Suprapubic skin (tissue), 4 donors: ENCODE measurements at regions not wholly inside any gene's neighbourhood (a gene's known extent, or its start where the extent isn't known, plus 50 kb on each side); places are given as distances from the start of the nearest gene placed in this dataset.

Source experiments
- DNase-seq, 2 donors: peaks; one replicate each; pipeline ENCODE4 v3.0.0-alpha.2; 2019; ENCODE audit warnings: low spot score in 2 of 2
- H3K27ac ChIP-seq: fragments of 200-600 bp; sonication (generic); one replicate; pipeline ENCODE4 v1.5.1; 2019
- H3K27me3 ChIP-seq: fragments of 200-600 bp; sonication (generic); one replicate; pipeline ENCODE4 v1.5.1; 2019
- H3K36me3 ChIP-seq: fragments of 200-600 bp; sonication (generic); one replicate; pipeline ENCODE4 v1.5.1; 2019
- H3K4me1 ChIP-seq: fragments of 200-600 bp; sonication (generic); one replicate; pipeline ENCODE4 v1.5.1; 2019
- H3K4me3 ChIP-seq: fragments of 200-600 bp; sonication (generic); one replicate; pipeline ENCODE4 v1.5.1; 2019; ENCODE audit warnings: mild to moderate bottlenecking
- H3K9me3 ChIP-seq: fragments of 200-600 bp; sonication (generic); one replicate; pipeline ENCODE4 v1.5.1; 2019
- EP300 ChIP-seq: sonication (generic); formaldehyde crosslinking; IDR thresholded peaks from one replicate; pipeline ENCODE4 v1.6.1; 2017; ENCODE audit warnings: antibody characterized with exemption
- POLR2A ChIP-seq, 2 donors: fragments of 450-650 bp; IDR thresholded peaks; one replicate each; pipeline ENCODE4 v1.6.1; 2017; ENCODE audit warnings: antibody characterized with exemption in 2 of 2, mild to moderate bottlenecking in 2 of 2, moderate library complexity in 2 of 2
- POLR2AphosphoS5 ChIP-seq, 3 donors: sonication (generic); formaldehyde crosslinking; IDR thresholded peaks; one replicate each; pipeline ENCODE4 v1.6.1; 2017; ENCODE audit warnings: antibody characterized with exemption in 3 of 3
- WGBS: methylation state at CpG from one replicate; pipeline ENCODE4 v1.1.5; 2018; 5-methylcytosine and 5-hydroxymethylcytosine counted together
- TF ChIP-seq, protein P1 (sequence below), 2 donors: fragments of 200-600 bp in 1 of 2; fragments of 450-650 bp in 1 of 2; sonication (generic) in 1 of 2; IDR thresholded peaks; one replicate each; pipeline ENCODE4 v1.5.1; 2016 to 2019; ENCODE audit warnings: antibody characterized with exemption in 2 of 2, mild to moderate bottlenecking in 1 of 2, moderate library complexity in 1 of 2

DNA sequence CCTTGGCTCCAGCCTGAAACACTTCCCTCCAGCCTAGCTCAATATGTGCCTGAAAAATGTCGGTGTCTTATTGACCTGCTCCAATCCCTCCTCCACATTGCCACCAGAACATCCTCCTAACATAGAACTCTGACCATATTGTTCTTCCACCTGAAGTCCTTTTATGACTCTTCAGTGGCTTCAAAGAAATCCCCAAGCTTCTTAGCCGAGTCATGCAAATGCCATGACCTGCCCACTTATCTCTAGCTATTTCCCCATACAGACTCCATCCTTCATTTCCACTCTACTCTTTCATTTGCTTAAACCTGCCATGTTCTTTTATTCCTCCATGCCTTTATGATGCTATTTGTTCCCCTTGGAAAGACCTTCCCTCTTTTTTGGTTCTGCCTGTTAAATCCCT, 568.6 kb downstream of the ETNK1 start:
- Histone ChIP-seq H3K36me3 (no peaks in the 10 kb centered on the region), H3K27ac (no peak overlapping the region), H3K4me1 (no peaks in the 10 kb centered on the region), H3K27me3 (no peaks in the 10 kb centered on the region), H3K4me3 (no peak overlapping the region), H3K9me3 (no peaks in the 10 kb centered on the region)
- TF ChIP-seq EP300 (no peak), POLR2AphosphoS5 (IDR thresholded peaks at IDR 0.05) (no peak), POLR2A (IDR thresholded peaks at IDR 0.05) (no peak)
- no peak for DNase-seq
- 91% methylated on average over 2 of the region's 2 CpGs for WGBS

DNA sequence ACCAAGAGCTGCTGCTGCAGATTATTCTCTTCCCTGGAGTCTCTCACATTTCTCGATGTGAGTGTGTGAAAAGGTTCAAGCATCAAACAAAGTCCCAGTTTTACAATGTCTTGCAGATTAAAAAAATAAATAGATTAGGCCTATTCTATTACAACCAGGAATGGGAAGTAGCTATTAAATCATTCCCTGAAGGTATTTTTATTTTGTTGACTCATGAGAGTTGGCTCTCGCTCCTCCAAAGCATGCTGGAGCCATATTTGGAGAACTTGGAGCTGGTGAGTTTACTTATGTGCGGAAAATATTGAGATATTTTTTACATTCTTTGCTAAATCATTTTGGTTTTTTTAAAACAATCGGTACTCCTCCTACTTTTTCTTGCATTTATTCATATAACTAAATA, 572.3 kb downstream of the ETNK1 start:
- Histone ChIP-seq H3K27ac (no peak overlapping the region), H3K4me1 (no peaks in the 10 kb centered on the region), H3K4me3 (no peak overlapping the region), H3K9me3 (no peaks in the 10 kb centered on the region), H3K36me3 (no peaks in the 10 kb centered on the region), H3K27me3 (no peaks in the 10 kb centered on the region)
- 59% methylated on average over 4 of the region's 4 CpGs for WGBS
- no peak for DNase-seq
- TF ChIP-seq POLR2AphosphoS5 (IDR thresholded peaks at IDR 0.05) (no peak), POLR2A (IDR thresholded peaks at IDR 0.05) (no peak), EP300 (no peak)
- TF ChIP-seq, protein P1, sequence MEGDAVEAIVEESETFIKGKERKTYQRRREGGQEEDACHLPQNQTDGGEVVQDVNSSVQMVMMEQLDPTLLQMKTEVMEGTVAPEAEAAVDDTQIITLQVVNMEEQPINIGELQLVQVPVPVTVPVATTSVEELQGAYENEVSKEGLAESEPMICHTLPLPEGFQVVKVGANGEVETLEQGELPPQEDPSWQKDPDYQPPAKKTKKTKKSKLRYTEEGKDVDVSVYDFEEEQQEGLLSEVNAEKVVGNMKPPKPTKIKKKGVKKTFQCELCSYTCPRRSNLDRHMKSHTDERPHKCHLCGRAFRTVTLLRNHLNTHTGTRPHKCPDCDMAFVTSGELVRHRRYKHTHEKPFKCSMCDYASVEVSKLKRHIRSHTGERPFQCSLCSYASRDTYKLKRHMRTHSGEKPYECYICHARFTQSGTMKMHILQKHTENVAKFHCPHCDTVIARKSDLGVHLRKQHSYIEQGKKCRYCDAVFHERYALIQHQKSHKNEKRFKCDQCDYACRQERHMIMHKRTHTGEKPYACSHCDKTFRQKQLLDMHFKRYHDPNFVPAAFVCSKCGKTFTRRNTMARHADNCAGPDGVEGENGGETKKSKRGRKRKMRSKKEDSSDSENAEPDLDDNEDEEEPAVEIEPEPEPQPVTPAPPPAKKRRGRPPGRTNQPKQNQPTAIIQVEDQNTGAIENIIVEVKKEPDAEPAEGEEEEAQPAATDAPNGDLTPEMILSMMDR (IDR thresholded peaks at IDR 0.05) = no peak

DNA sequence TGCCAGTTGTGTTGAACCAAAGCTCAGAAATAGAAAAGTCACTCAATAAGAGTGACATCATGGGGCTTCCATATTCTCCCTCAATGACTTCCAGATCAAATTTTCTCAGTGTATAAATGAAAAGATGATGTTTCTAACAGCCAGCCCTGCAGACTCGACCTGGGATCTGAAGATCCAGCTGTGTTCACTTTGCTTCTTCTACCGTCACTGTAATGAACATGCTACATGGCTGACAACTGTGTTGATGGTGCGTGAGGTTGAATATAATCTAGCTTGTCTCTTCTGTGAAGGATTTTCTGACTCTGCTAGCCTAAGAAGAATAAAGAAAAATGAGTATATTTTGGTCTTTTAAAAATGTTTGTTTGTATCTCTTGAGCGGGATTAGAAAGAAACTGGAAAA, 577.8 kb downstream of the ETNK1 start:
- TF ChIP-seq POLR2AphosphoS5 (IDR thresholded peaks at IDR 0.05) (no peak), POLR2A (IDR thresholded peaks at IDR 0.05) (no peak), EP300 (no peak)
- TF ChIP-seq, protein P1 (IDR thresholded peaks at IDR 0.05) = no peak
- no peaks in the 10 kb centered on the region for H3K4me1 ChIP-seq
- 66% methylated on average over 4 of the region's 4 CpGs for WGBS
- H3K4me3 ChIP-seq = no peak overlapping the region
- DNase-seq = no peak
- H3K27me3 ChIP-seq = no peaks in the 10 kb centered on the region
- H3K27ac ChIP-seq = no peak overlapping the region
- H3K9me3 ChIP-seq = no peaks in the 10 kb centered on the region
- no peaks in the 10 kb centered on the region for H3K36me3 ChIP-seq

DNA sequence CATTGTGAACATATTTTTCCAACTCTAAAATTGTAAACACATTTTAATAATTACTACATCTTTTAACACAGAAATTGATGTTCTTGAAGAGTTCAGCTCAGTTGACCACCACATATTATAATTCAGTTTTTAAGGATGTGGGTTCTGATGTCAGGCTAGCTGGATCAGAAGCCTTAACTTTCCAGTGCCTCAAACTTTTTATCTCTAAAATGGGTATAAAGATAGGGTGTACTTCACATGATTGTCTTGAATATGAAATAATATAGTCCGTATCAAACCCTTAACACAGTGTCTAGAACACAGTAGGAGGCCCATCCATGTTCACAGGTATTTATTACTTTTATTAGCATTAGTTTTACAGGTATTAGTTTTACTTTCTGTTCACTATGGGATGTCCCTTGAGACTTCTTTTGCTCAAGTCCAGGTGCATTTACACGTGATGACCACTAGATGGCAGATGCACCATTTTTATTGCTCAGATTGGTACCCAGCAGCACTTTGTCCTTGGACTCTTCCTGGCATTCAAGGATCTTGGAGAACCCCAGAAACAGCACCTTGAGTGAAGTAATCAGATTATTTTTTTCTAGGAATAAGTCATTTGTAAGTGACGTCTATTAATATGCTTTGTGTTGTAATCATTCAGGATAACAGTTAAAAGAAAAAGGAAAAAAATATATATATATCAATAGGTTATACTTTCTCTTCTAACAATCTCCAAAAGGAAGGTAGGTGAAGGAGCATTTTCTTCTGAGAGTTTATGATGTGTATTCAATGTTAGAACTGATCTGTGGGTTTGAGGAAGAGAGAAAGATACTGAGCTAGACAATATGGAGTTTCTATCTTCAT, 580.2 kb downstream of the ETNK1 start:
- H3K4me1 ChIP-seq = no peaks in the 10 kb centered on the region
- 22% methylated on average over 3 of the region's 3 CpGs for WGBS
- no peaks in the 10 kb centered on the region for H3K27me3 ChIP-seq
- DNase-seq = no peak
- no peaks in the 10 kb centered on the region for H3K9me3 ChIP-seq
- TF ChIP-seq EP300 (no peak), POLR2AphosphoS5 (IDR thresholded peaks at IDR 0.05) (no peak)
- TF ChIP-seq, protein P1 (IDR thresholded peaks at IDR 0.05) = peak; percentile 62 to 73
- no peaks in the 10 kb centered on the region for H3K36me3 ChIP-seq
- H3K27ac ChIP-seq = no peak overlapping the region
- no peak overlapping the region for H3K4me3 ChIP-seq

DNA sequence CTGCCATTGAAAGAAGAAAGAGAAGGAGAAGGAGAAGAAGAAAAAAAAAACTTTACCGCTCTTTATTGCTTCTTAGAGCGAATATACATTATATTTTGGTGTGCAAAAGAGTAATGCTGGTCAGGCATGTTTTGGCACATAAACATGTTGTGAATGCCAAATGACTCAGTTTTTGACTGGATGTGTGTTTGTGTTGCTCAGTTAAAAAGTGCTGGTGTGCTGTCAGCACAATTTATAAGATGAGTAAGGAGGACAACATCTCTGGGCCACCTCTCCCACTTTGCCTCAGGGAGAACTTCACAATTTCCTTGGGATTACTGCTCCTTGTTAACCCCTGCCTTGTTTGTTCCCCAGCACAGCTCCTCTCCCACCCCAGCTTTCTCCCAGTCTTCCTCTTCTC, 584.8 kb downstream of the ETNK1 start:
- no peaks in the 10 kb centered on the region for H3K27me3 ChIP-seq
- no peak overlapping the region for H3K4me3 ChIP-seq
- TF ChIP-seq POLR2A (IDR thresholded peaks at IDR 0.05) (no peak), EP300 (no peak), POLR2AphosphoS5 (IDR thresholded peaks at IDR 0.05) (no peak)
- TF ChIP-seq, protein P1 (IDR thresholded peaks at IDR 0.05) = no peak
- no peak for DNase-seq
- no peak overlapping the region for H3K27ac ChIP-seq
- WGBS = 59% methylated on average over 2 of the region's 2 CpGs
- no peaks in the 10 kb centered on the region for H3K4me1 ChIP-seq
- H3K9me3 ChIP-seq = no peaks in the 10 kb centered on the region
- no peaks in the 10 kb centered on the region for H3K36me3 ChIP-seq
